IPS-15b (cell line): ENCODE measurements at regions not wholly inside any gene's neighbourhood (a gene's known extent, or its start where the extent isn't known, plus 50 kb on each side); places are given as distances from the start of the nearest gene placed in this dataset.
A peak's percentile ranks its signal among the peaks of the same experiment; 100 is the strongest.

Experiments used
- H3K27me3 ChIP-seq: one replicate; pipeline ENCODE4 v1.6.1; 2013; ENCODE audit warnings: low read length; ENCODE audit not compliant: control insufficient read depth, insufficient read depth
- H3K36me3 ChIP-seq: one replicate; pipeline ENCODE4 v1.6.1; 2013; ENCODE audit warnings: low read length; ENCODE audit not compliant: control insufficient read depth, insufficient read depth
- H3K4me1 ChIP-seq: one replicate; pipeline ENCODE4 v1.6.1; 2013; ENCODE audit warnings: mild to moderate bottlenecking, low read length; ENCODE audit not compliant: control insufficient read depth, insufficient read depth
- H3K4me3 ChIP-seq: one replicate; pipeline ENCODE4 v1.5.1; 2013; ENCODE audit warnings: low read depth, low read length
- H3K9ac ChIP-seq: one replicate; pipeline ENCODE4 v1.6.1; 2013; ENCODE audit warnings: low read depth, mild to moderate bottlenecking, low read length
- H3K9me3 ChIP-seq: one replicate; pipeline ENCODE4 v1.6.1; 2013; ENCODE audit warnings: mild to moderate bottlenecking, low read length; ENCODE audit not compliant: control insufficient read depth, insufficient read depth

DNA sequence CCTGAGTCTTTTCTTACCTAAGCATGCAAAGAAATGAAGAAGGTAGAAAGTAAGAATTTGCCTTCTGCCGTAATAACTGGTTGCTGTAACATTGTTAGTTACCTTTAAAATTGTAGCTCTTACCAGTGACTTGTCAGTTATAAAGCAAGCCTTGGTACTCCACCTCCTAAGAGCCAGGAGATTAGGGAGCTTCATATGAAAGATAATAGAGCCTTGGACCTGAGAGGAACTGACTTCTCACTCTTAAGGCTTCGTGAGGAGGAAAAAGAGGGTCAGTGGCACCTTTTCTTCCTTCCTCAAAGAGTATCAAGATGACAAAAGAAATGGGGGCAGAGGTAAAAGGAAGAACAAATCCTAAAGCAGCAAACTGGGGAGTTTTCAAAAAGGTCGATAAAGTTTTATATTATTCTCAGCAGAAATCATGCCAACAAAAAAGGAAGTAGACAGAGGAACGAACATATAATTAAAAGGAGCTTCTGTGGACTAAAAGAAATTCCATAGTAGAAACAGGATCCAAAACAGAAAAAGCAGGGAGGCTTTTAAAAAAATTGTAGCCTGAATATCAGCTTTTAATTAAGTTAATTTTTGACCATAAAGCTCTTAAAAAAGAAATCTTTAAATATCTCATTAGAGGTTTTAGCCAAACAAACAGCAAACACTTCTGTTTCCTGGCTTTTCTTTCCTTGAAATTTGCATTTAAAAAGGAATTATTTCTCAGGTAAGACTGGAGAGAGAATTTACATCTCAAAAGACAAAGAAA, 847.1 kb upstream of the ALCAM start:
- H3K9ac ChIP-seq: no peak overlapping the region
- no peaks in the 10 kb centered on the region for H3K27me3 ChIP-seq
- peaks cover 19% of the 10 kb centered on the region for H3K4me1 ChIP-seq
- H3K9me3 ChIP-seq: no peaks in the 10 kb centered on the region
- no peaks in the 10 kb centered on the region for H3K36me3 ChIP-seq
- H3K4me3 ChIP-seq: peak overlapping the region; percentile 24

DNA sequence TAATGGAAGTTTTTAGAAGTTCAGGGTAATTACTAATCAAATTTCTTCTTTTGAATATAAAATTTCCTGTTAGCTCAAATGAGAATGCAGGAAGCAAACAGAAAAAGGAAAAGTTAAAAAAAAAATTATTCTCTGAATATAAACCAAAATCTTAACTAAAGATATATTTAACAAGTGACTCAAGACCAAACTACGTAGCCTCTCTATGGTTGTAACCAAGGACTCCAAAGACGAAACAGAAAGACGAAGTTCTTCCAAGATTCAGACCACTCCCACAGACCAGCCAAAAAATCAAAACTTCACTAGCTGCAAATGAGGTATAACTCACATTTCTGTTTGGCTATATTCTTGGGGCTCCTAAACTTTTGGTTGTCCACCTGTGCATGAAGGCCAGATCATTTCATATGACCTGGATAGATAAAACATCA, 846.5 kb upstream of the ALCAM start:
- no peaks in the 10 kb centered on the region for H3K27me3 ChIP-seq
- no peak overlapping the region for H3K4me3 ChIP-seq
- H3K9me3 ChIP-seq: no peaks in the 10 kb centered on the region
- H3K9ac ChIP-seq: no peak overlapping the region
- H3K36me3 ChIP-seq: no peaks in the 10 kb centered on the region
- H3K4me1 ChIP-seq: peaks cover 19% of the 10 kb centered on the region

DNA sequence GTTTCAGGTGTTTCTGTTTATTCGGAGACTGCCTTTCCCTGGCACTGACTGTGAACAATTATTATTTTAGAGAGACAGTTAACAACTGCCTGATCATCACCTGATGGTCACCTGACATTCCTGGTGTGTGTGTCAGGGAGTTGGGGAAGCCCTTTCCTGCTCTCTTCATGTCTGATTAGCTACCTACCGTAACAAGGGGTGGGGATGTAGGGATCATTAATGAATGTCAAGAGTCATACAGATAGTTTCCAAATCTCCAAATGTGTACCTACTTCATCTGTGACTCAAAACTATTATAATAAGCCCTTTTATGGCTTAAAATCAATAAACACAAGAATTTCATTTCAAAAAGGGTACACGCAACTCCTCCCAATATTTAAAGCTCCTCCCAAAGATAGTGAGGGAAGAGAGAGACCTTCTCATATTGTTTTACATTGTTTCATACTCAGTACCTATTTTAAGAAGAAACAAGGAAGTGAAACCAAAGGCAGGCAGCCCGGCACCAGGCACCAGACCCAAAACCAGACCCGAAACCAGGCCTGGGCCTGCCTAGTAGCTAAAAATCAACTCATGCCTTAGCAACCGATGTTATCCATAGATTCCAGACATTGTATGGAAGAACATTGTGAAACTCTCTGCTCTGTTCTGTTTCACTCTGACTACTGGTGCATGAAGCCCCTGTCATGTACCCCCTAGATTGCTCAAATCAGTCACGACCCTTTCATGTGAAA, 844.9 kb upstream of the ALCAM start:
- Histone ChIP-seq H3K9ac (no peak overlapping the region), H3K4me1 (peaks cover 19% of the 10 kb centered on the region), H3K36me3 (no peaks in the 10 kb centered on the region), H3K9me3 (no peaks in the 10 kb centered on the region), H3K27me3 (no peaks in the 10 kb centered on the region), H3K4me3 (no peak overlapping the region)

DNA sequence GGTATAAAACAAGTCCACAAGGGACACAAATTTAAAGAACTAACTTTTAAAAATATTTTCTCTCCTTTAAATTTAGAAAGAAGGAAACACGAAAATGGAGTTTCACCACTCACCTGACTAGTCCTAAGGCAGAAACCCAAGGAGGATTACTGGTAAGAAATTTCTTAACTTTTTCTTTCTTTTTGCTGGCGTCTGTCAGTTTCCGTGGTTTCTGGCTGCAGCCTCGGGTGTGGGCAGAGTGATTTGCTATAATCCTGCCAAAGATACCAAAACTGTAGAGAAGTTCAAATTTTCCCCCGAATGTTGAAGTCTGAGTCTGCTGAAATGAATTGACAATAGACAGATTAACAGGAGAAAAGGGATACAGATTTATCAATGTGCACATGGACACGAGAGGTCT, 843.6 kb upstream of the ALCAM start:
- no peaks in the 10 kb centered on the region for H3K36me3 ChIP-seq
- H3K4me1 ChIP-seq: peaks cover 19% of the 10 kb centered on the region
- H3K9me3 ChIP-seq: no peaks in the 10 kb centered on the region
- H3K4me3 ChIP-seq: no peak overlapping the region
- H3K27me3 ChIP-seq: no peaks in the 10 kb centered on the region
- H3K9ac ChIP-seq: no peak overlapping the region

DNA sequence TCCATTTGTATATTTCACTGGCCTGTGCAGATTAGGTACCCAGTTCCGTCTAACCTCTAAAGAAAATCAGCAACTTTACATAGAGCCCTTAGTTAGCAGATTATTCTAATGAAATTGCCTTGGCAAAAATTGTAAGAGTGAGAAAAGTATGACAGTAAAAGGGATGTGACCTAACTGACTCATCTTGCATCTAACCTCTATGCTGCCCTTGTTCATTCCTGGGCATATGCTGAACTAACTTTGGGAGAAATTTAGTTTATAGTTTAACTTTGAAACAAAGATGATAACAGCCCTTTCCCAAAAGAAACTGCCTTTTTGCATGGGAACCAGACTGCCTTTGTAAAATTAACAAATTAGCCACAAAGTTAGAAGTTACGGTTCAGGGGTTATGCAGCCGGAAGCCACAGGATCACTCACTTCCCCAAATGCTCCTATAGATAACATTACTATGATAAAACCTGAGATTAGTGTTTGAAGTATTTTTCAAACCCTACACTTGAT, 839.8 kb upstream of the ALCAM start:
- Histone ChIP-seq H3K9ac (no peak overlapping the region), H3K9me3 (no peaks in the 10 kb centered on the region), H3K36me3 (no peaks in the 10 kb centered on the region), H3K4me1 (no peaks in the 10 kb centered on the region), H3K4me3 (no peak overlapping the region), H3K27me3 (no peaks in the 10 kb centered on the region)

DNA sequence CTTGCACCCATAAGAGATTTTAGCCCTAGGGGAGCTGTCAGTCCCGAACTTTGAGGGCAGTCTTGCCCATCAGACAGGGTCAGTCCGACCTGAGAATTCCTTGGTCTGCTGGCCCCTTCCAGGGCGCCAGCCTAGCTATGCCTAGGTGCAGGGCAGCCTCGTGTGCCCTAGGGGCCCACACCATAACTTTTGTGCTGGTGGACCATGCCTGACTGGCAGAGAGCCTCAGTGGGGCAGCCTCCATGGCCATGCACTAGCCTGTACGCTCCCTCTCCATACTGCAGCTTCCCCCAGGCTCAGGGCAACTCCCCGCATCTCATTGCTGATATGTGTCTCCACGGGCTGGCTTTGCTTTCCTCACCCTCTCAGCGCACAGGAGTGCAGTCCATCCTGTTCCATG, 835.8 kb upstream of the ALCAM start:
- no peaks in the 10 kb centered on the region for H3K9me3 ChIP-seq
- no peaks in the 10 kb centered on the region for H3K4me1 ChIP-seq
- no peak overlapping the region for H3K9ac ChIP-seq

DNA sequence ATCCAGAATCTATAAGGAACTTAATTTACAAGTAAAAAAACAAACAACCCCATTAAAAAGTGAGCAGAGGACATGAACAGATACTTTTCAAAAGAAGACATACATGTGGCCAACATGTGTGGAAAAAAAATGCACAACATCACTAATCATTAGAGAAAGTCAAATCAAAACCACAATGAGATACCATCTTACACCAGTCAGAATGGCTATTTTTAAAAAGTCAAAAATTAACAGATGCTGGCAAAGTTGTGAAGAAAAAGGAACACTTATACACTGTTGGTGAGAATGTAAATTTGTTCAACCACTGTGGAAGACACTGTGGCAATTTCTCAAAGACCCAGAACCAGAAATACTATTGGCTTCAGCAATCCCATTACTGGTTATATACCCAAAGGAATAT, 830.0 kb upstream of the ALCAM start:
- no peaks in the 10 kb centered on the region for H3K36me3 ChIP-seq
- H3K27me3 ChIP-seq: no peaks in the 10 kb centered on the region
- H3K9me3 ChIP-seq: no peaks in the 10 kb centered on the region
- no peak overlapping the region for H3K4me3 ChIP-seq
- H3K4me1 ChIP-seq: no peaks in the 10 kb centered on the region
- no peak overlapping the region for H3K9ac ChIP-seq

More for the DNA sequence above, 835.8 kb upstream of the ALCAM start:
- no peaks in the 10 kb centered on the region for H3K27me3 ChIP-seq
- no peak overlapping the region for H3K4me3 ChIP-seq
- H3K36me3 ChIP-seq: no peaks in the 10 kb centered on the region

DNA sequence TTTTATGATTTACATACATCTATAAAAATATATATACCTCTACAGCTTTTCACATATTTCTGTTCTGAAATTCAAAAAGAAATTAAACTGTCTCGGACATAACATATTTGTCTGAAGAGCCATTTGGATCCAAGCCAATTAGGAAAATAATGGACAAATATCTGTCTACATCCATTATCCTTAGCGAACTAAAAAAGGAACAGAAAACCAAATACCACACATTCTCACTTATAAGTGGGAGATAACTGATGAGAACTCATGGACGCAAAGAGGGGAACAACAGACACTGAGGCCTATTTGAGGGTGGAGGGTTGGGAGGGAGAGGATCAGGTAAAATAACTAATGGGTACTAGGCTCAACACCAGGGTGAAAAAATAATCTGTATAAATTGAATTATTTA, 829.4 kb upstream of the ALCAM start:
- Histone ChIP-seq H3K4me3 (no peak overlapping the region), H3K9me3 (no peaks in the 10 kb centered on the region), H3K36me3 (no peaks in the 10 kb centered on the region), H3K4me1 (no peaks in the 10 kb centered on the region), H3K27me3 (no peaks in the 10 kb centered on the region), H3K9ac (no peak overlapping the region)

DNA sequence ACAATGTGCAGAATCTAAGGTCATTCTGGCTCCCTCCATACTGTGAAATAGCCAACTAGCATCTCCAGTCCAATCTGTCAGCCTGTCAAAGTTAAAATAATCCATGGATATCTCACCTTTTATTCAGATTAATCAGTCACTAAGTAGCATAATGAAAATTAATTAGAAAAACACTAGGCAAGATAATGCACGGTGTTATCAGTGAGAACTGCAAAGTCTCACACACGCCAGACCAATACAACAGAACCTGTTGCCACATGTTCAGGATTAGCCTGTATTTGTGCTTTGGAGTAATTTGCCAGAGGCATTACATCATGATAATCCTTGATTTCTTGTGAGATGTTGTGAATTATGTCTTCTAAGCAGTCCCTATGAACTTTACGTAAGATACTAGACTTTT, 820.4 kb upstream of the ALCAM start:
- H3K4me1 ChIP-seq: peaks cover 21% of the 10 kb centered on the region
- no peak overlapping the region for H3K4me3 ChIP-seq
- no peaks in the 10 kb centered on the region for H3K9me3 ChIP-seq
- H3K27me3 ChIP-seq: peaks cover 9% of the 10 kb centered on the region
- no peaks in the 10 kb centered on the region for H3K36me3 ChIP-seq
- H3K9ac ChIP-seq: no peak overlapping the region

DNA sequence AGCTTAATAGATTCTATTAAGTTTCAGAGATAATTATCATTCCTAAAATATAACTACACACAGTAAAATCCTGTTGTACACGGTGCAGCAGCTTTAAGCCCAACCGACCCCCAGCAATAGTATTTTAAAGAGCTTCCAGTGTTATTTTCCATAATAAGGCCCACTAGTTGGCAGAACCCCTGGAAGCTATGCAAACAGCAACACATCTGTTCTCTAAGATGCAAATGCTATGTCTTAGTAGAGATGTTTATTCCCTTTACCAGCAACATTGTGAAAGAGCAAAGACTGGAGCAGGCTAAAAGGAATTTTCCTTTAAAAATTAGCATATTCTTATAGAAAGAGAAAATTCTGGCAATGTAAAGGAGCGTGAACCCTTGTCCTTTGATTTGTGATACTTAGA, 819.7 kb upstream of the ALCAM start:
- H3K4me1 ChIP-seq: peaks cover 21% of the 10 kb centered on the region
- H3K9me3 ChIP-seq: no peaks in the 10 kb centered on the region
- H3K27me3 ChIP-seq: peaks cover 9% of the 10 kb centered on the region
- no peaks in the 10 kb centered on the region for H3K36me3 ChIP-seq
- no peak overlapping the region for H3K4me3 ChIP-seq
- no peak overlapping the region for H3K9ac ChIP-seq

DNA sequence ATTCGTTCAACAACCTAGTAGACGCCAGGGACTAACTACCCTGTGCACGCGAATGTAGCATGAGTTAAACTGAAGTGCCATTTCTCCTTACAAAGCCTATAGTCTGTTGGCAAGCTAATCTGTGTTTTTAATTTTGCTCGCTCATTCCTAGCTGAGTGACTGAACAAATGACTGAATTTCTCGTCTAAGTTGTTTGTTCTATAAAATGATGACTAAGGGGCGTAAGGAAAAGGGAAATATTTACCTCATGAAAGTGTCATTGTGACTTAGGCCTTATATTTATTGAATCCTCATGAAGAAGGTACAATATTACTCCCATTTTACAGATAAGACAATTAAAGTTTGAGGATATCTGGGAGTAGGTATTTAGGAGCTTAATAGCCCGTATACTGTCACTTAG, 818.3 kb upstream of the ALCAM start:
- Histone ChIP-seq H3K9ac (no peak overlapping the region), H3K27me3 (peaks cover 9% of the 10 kb centered on the region), H3K4me3 (no peak overlapping the region), H3K9me3 (no peaks in the 10 kb centered on the region), H3K36me3 (no peaks in the 10 kb centered on the region), H3K4me1 (peaks cover 21% of the 10 kb centered on the region)
